GM12873 (cell line): ENCODE measurements at regions not wholly inside any gene's neighbourhood (a gene's known extent, or its start where the extent isn't known, plus 50 kb on each side); places are given as distances from the start of the nearest gene placed in this dataset.

Source experiments
- TF ChIP-seq, protein P1 (sequence below): IDR thresholded peaks from 2 replicates; pipeline ENCODE4 v1.5.1; 2012; ENCODE audit warnings: low read depth, mild to moderate bottlenecking, moderate library complexity, low read length, control low read depth; ENCODE audit not compliant: insufficient read depth; ENCODE audit errors: missing control alignments

DNA sequence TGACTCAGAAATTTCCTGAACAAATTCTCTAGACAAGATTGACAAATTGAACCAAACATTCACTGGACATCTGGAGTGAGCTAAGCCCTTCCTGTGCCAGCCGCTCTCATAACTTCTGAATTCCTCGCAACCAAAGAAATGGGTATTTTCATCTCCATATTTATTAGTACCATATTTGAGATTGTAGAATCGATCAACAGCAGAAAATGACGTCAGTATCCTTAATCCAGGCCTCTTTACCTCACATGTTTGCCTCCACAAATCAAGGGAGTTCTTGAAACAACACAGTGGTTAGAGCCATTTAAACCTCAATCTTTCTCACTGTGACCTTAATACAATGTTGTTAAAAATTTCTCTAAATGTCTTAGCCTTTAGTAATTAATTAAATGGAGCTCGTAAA, 735.6 kb upstream of the SORCS1 start:
- TF ChIP-seq, protein P1, sequence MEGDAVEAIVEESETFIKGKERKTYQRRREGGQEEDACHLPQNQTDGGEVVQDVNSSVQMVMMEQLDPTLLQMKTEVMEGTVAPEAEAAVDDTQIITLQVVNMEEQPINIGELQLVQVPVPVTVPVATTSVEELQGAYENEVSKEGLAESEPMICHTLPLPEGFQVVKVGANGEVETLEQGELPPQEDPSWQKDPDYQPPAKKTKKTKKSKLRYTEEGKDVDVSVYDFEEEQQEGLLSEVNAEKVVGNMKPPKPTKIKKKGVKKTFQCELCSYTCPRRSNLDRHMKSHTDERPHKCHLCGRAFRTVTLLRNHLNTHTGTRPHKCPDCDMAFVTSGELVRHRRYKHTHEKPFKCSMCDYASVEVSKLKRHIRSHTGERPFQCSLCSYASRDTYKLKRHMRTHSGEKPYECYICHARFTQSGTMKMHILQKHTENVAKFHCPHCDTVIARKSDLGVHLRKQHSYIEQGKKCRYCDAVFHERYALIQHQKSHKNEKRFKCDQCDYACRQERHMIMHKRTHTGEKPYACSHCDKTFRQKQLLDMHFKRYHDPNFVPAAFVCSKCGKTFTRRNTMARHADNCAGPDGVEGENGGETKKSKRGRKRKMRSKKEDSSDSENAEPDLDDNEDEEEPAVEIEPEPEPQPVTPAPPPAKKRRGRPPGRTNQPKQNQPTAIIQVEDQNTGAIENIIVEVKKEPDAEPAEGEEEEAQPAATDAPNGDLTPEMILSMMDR: no peak

DNA sequence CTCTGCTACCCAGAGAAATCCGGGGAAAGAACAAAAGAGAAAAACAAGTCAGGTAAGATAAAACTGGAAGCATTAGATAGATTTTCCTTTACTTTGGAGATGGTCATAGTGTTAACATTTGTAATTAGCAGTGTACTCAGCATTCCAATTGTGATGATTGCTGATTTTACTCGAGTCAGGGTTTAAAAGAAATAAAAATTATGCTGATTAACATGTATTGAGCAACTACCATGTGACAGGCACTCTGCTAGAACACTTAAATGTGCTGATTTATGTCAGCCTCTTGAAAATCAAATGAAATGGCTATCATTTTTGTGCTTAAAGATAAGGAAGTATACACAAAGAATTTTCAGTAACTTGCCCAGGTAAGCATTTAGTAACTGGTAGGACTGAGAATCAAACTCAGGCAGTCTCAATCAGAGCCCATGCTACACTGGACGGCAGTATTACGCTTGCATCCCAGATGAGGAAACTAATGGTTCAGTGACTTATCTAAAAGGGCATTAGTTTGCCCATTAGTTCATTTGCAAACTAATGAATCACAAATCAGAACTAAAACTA, 735.1 kb upstream of the SORCS1 start:
- TF ChIP-seq, protein P1: no peak

DNA sequence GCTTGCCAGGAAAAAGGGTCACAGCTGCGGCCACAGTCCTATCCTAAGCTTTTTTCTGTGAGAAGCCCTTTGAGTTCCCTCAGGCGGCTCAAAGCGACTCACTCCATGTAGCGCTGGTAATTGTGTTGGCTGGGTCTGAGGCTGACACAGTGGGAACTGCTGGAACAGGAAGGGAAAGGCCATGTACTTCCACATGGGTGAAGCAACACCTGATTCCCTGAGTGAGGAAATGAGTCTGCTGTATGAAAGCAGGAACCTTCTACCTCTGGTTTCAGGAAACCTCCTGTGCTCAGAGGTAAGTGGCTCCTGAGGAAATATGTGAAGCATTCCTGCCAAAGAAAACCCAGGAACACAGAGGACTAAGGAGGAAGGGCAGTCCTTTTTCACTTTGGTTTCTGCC, 734.6 kb upstream of the SORCS1 start:
- TF ChIP-seq, protein P1: no peak

DNA sequence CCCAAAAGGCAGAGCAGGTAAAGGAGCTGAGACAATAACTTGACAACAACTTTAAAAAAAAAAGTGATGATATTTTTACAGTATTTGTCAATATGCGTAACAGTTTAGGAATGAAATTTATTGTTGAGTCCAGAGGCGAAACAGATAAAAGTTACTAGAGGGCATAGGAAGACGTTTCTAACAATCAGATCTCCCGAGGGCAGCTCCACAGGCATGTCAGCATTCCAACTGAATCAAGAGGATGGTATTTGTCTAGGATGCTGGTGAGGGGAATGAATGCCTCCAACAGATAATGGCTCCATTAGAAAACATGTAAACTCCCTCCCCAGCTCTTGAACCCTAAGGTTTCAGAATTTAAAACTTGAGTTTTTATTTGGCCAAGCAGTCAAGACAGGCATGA, 733.9 kb upstream of the SORCS1 start:
- TF ChIP-seq, protein P1: no peak

DNA sequence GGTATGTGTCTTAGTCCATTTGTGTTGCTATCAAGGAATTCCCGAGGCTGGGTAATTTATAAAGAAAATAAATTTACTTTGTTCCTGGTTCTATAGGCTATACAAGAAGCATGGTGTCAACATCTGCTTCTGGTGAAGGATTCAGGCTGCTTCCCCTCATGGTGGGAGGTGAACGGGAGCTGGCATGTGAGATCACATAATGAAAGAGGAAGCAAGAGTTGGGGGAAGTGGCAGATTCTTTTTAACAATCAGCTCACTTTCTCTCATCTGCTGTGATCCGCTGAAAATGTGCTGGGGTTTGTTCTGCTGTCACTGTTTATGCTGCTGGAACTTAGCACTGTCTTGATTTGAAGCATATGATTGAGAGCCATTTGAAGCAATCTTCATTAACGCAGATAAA, 730.0 kb upstream of the SORCS1 start:
- TF ChIP-seq, protein P1: no peak

DNA sequence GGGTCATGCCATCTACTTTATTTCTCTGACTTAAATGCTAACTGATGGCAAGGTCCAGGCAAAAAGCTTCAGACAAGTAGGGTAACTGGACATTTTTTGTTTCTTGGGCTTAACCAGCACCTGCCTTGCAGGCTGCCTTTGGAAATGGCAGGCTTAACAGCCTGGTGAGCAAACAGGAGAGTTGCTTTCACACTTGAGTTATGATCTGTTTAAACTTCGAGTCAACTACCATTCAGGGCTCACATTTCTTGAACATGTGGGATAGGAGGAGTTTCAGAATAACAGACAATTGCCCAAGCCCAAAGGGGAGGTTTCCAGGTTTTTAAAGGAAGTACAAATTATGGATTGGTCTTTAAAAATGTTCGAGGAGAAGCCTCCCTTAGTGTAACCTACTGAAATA, 724.6 kb upstream of the SORCS1 start:
- TF ChIP-seq, protein P1: no peak

DNA sequence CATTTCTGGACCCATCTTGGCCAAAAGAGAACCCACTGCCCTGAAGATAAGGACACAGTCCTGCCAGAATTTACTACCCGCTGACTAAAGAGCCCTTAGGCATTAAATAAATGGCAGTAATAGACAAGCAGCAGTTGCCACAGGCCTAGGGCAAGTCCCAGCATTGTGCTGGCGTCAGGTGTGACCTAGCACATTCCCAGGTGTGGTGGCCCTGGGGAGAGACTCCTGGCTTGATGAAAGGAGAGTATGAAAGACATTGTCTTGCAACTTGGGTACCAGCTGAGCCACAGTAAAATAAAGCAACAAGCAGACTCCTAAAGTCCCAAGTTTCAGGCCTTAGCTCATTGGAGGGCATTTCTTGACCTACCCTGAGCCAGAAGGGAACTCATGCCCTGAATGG, 715.7 kb upstream of the SORCS1 start:
- TF ChIP-seq, protein P1: no peak
